Naive B cell (primary cell): ENCODE measurements at regions not wholly inside any gene's neighbourhood (a gene's known extent, or its start where the extent isn't known, plus 50 kb on each side); places are given as distances from the start of the nearest gene placed in this dataset.
"Not testable (repeated sequence)": the region's sequence is repeated elsewhere in the genome, so short reads cannot be mapped to it uniquely, and the experiment has no call there.

ENCODE experiments used
- ATAC-seq, 2 donors: fragments of 150-1000 bp; cut with Tn5 transposase; 2 replicates each; pipeline ENCODE4 v1.10.0; 2021; ENCODE audit warnings: low read depth in 2 of 2, mild to moderate bottlenecking in 2 of 2, moderate library complexity in 2 of 2
- DNase-seq: peaks from one replicate; pipeline ENCODE4 v3.0.0; 2022
- H3K27ac Mint-ChIP-seq, 6 donors: one replicate each; pipeline ENCODE4 v1.8.0; 2020 to 2022; ENCODE audit warnings: mild to moderate bottlenecking in 6 of 6, mixed read lengths in 6 of 6, moderate library complexity in 5 of 6, inconsistent platforms in 2 of 6
- H3K27me3 Mint-ChIP-seq, 3 donors: one replicate each; pipeline ENCODE4 v1.8.0; 2021 to 2022; ENCODE audit warnings: mixed read lengths in 3 of 3, mild to moderate bottlenecking in 1 of 3
- H3K36me3 Mint-ChIP-seq, 2 donors: one replicate each; pipeline ENCODE4 v1.8.0; 2020 to 2022; ENCODE audit warnings: mixed read lengths in 2 of 2, inconsistent platforms in 1 of 2, mild to moderate bottlenecking in 1 of 2
- H3K4me1 Mint-ChIP-seq, 3 donors: one replicate each; pipeline ENCODE4 v1.8.0; 2020 to 2022; ENCODE audit warnings: mixed read lengths in 3 of 3, inconsistent platforms in 1 of 3, mild to moderate bottlenecking in 1 of 3, moderate library complexity in 1 of 3
- H3K4me3 Mint-ChIP-seq, 8 donors: one replicate each; pipeline ENCODE4 v1.8.0; 2020 to 2022; ENCODE audit warnings: mild to moderate bottlenecking in 8 of 8, mixed read lengths in 8 of 8, moderate library complexity in 8 of 8, inconsistent platforms in 2 of 8
- H3K9me3 Mint-ChIP-seq, 7 donors: one replicate each; pipeline ENCODE4 v1.8.0; 2020 to 2022; ENCODE audit warnings: mixed read lengths in 7 of 7, mild to moderate bottlenecking in 5 of 7, inconsistent platforms in 2 of 7, moderate library complexity in 1 of 7

- DNase-seq (no peak), ATAC-seq (no peak)
- no peaks in the 10 kb centered on the region for H3K4me1 Mint-ChIP-seq
- no peaks in the 10 kb centered on the region for H3K36me3 Mint-ChIP-seq
- H3K4me3 Mint-ChIP-seq = no peak overlapping the region
- no peak overlapping the region for H3K27ac Mint-ChIP-seq
- peaks cover 0 to 6% (median 4%) of the 10 kb centered on the region in 3 donors for H3K27me3 Mint-ChIP-seq
- peaks cover 0 to 4% (median 0%) of the 10 kb centered on the region in 7 donors for H3K9me3 Mint-ChIP-seq
Measured at GRCh38 chr15:45862034-45862433, 227.2 kb downstream of the SQOR start.

- no peak for ATAC-seq
- H3K9me3 Mint-ChIP-seq = peaks cover 0 to 4% (median 0%) of the 10 kb centered on the region in 7 donors
- no peak overlapping the region for H3K4me3 Mint-ChIP-seq
- peaks cover 0 to 6% (median 4%) of the 10 kb centered on the region in 3 donors for H3K27me3 Mint-ChIP-seq
- H3K4me1 Mint-ChIP-seq = no peaks in the 10 kb centered on the region
- DNase-seq = no peak
- H3K36me3 Mint-ChIP-seq = no peaks in the 10 kb centered on the region
- no peak overlapping the region for H3K27ac Mint-ChIP-seq
Measured at GRCh38 chr15:45863881-45864580, 229.2 kb downstream of the SQOR start.

DNA sequence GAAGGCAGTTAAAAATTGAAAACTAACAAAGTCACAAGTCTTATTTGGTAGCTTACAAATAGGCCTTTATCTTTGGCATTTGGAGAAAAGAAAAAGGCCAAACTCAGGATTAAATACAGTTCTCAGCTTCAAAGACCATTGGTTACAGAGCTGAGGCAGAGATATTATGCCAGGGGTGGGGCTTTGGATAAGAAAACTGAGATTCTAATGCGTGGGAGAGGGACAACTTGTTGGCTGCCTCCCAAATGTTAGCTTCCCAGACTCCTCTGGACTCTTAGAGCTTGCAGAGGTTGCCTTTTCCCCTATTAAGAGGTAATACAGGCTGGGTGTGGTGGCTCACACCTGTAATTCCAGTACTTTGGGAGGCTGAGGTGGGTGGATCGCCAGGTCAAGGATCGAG is 231.8 kb downstream of the SQOR start:
- peaks cover 0 to 6% (median 4%) of the 10 kb centered on the region in 3 donors for H3K27me3 Mint-ChIP-seq
- no peak overlapping the region for H3K27ac Mint-ChIP-seq
- no peaks in the 10 kb centered on the region for H3K4me1 Mint-ChIP-seq
- H3K9me3 Mint-ChIP-seq = peaks cover under 1 to 5% (median 2%) of the 10 kb centered on the region in 7 donors
- H3K4me3 Mint-ChIP-seq = no peak overlapping the region
- no peak for ATAC-seq
- no peak for DNase-seq
- no peaks in the 10 kb centered on the region for H3K36me3 Mint-ChIP-seq

GRCh38 chr15:45867281-45867680 is 232.5 kb downstream of the SQOR start:
- Mint-ChIP-seq H3K4me3 (no peak overlapping the region), H3K4me1 (no peaks in the 10 kb centered on the region), H3K27ac (no peak overlapping the region), H3K27me3 (peaks cover 0 to 6% (median 4%) of the 10 kb centered on the region in 3 donors), H3K36me3 (peaks cover 0 to 5% of the 10 kb centered on the region in 2 donors), H3K9me3 (peaks cover 4 to 12% (median 8%) of the 10 kb centered on the region in 7 donors)
- DNase-seq (no peak), ATAC-seq (no peak)

- Mint-ChIP-seq H3K4me1 (no peaks in the 10 kb centered on the region), H3K4me3 (no peak overlapping the region), H3K27ac (no peak overlapping the region), H3K27me3 (peaks cover 0 to 6% (median 4%) of the 10 kb centered on the region in 3 donors), H3K36me3 (peaks cover 0 to 5% of the 10 kb centered on the region in 2 donors), H3K9me3 (peaks cover 5 to 19% (median 11%) of the 10 kb centered on the region in 7 donors)
- no peak for ATAC-seq
- DNase-seq = no peak
Measured at GRCh38 chr15:45868109-45868691, 233.4 kb downstream of the SQOR start.

DNA sequence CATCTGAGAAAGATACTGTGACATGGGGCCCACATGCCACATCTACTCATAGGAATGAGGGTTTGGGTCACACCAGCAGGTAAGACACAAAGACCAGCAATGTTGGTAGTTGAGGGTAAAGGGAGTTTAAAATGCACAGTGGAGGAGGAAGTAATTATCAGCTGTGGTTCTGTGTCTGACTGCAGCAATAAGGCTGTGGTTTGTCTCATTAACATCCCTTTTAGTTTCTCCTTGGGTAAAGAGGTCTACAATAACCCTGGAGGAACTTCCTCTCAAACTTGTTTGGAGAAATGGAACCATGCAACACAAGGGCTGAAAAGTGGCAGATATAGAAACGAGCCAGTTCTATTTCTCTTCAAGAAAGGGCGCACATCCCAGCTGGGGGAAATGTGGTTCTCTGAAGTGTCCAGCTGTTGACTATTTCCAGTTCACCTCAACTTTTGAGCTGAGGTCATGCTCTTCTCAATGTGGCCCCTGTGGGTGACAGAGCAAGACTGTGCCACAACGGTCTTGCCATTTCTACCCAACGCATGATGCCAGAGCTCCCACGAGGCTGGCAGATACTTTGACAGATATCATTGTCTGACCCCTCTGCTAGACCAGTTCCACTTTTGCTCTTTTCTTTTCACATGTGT is 234.3 kb downstream of the SQOR start:
- no peak for DNase-seq
- no peak for ATAC-seq
- Mint-ChIP-seq H3K27ac (no peak overlapping the region), H3K36me3 (peaks cover 0 to 5% of the 10 kb centered on the region in 2 donors), H3K27me3 (peaks cover 0 to 7% (median 5%) of the 10 kb centered on the region in 3 donors), H3K4me3 (peak overlapping the region in 1 of 8 donors; percentile 64), H3K4me1 (no peaks in the 10 kb centered on the region), H3K9me3 (peaks cover 8 to 23% (median 12%) of the 10 kb centered on the region in 7 donors)

GRCh38 chr15:45871121-45871855 is 236.5 kb downstream of the SQOR start:
- H3K27ac Mint-ChIP-seq = peak overlapping the region in 1 of 6 donors; percentile 76
- H3K4me1 Mint-ChIP-seq = no peaks in the 10 kb centered on the region
- H3K9me3 Mint-ChIP-seq = peaks cover 8 to 29% (median 15%) of the 10 kb centered on the region in 7 donors
- H3K27me3 Mint-ChIP-seq = peaks cover 0 to 8% (median 6%) of the 10 kb centered on the region in 3 donors
- ATAC-seq (no peak), DNase-seq (no peak)
- H3K4me3 Mint-ChIP-seq = no peak overlapping the region
- H3K36me3 Mint-ChIP-seq = peaks cover 0 to 5% of the 10 kb centered on the region in 2 donors

- ATAC-seq (no peak), DNase-seq (no peak)
- no peak overlapping the region for H3K4me3 Mint-ChIP-seq
- peaks cover 11 to 33% (median 18%) of the 10 kb centered on the region in 7 donors for H3K9me3 Mint-ChIP-seq
- no peaks in the 10 kb centered on the region for H3K4me1 Mint-ChIP-seq
- peaks cover 0 to 5% of the 10 kb centered on the region in 2 donors for H3K36me3 Mint-ChIP-seq
- peaks cover 0 to 8% (median 6%) of the 10 kb centered on the region in 3 donors for H3K27me3 Mint-ChIP-seq
- no peak overlapping the region for H3K27ac Mint-ChIP-seq
Measured at GRCh38 chr15:45873781-45874180, 239.0 kb downstream of the SQOR start.

DNA sequence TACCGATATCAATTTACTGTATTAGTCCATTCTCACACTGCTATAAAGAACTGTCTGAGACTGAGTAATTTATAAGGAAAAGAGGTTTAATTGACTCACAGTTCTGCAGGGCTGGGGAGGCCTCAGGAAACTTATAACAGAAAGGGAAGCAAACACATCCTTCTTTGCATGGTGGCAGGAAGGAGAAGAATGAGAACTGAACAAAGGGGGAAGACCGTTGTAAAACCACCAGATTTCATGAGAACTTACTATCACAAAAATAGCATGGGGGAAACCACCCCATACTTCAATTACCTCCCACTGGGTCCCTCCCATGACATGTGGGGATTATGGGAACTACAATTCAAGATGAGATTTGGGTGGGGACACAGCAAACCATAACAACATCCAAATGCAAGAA is 239.7 kb downstream of the SQOR start:
- not testable (repeated sequence) for H3K36me3 Mint-ChIP-seq, ATAC-seq, H3K4me3 Mint-ChIP-seq, H3K4me1 Mint-ChIP-seq, DNase-seq, H3K27me3 Mint-ChIP-seq, H3K27ac Mint-ChIP-seq
- peaks cover 11 to 33% (median 19%) of the 10 kb centered on the region in 7 donors for H3K9me3 Mint-ChIP-seq

DNA sequence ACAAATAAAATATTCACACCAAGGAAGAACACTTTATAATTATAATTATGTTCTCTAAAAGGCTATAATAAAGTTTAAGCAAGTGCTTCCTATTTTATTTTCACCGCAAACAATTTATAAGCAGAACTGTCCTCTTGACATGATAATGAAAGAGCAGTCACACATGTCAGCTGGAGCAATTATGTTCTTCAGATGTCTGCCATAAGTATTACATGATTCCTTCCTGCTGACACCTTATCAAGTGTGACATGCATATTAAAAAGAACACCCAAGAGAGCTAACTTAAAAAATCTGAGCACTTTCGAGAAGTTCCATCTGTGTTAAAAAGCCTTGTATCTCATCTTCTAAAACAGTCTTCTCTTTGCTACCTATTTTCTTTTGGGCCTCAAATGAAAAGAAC is 249.5 kb downstream of the SQOR start:
- DNase-seq = no peak
- peaks cover 2 to 17% (median 5%) of the 10 kb centered on the region in 7 donors for H3K9me3 Mint-ChIP-seq
- no peak overlapping the region for H3K4me3 Mint-ChIP-seq
- H3K27me3 Mint-ChIP-seq = no peaks in the 10 kb centered on the region
- H3K27ac Mint-ChIP-seq = no peak overlapping the region
- no peaks in the 10 kb centered on the region for H3K36me3 Mint-ChIP-seq
- no peak for ATAC-seq
- H3K4me1 Mint-ChIP-seq = no peaks in the 10 kb centered on the region

- ATAC-seq = no peak
- no peaks in the 10 kb centered on the region for H3K36me3 Mint-ChIP-seq
- no peak overlapping the region for H3K27ac Mint-ChIP-seq
- H3K27me3 Mint-ChIP-seq = no peaks in the 10 kb centered on the region
- peaks cover 2 to 18% (median 5%) of the 10 kb centered on the region in 7 donors for H3K9me3 Mint-ChIP-seq
- H3K4me1 Mint-ChIP-seq = no peaks in the 10 kb centered on the region
- no peak for DNase-seq
- no peak overlapping the region for H3K4me3 Mint-ChIP-seq
Measured at GRCh38 chr15:45884755-45885445, 250.1 kb downstream of the SQOR start.

DNA sequence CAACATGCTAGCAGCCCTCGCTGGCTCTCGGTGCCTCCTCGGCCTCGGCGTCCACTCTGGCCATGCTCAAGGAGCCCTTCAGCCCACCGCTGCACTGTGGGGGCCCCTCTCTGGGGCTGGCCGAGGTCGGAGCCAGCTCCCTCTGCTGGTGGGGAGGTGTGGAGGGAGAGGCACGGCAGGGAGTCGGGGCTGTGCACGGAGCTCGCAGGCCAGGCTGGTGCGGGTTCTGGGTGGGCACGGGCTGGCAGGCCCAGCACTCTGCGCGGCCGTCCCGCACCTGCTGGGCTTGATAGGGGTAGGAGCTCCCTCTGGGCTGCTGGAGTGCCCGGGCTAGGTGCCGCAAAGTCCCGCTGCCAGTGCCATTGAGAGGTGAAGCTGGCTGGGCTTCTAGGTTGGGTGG is 251.0 kb downstream of the SQOR start:
- H3K4me1 Mint-ChIP-seq = no peaks in the 10 kb centered on the region
- H3K9me3 Mint-ChIP-seq = peaks cover 2 to 18% (median 5%) of the 10 kb centered on the region in 7 donors
- ATAC-seq (no peak), DNase-seq (no peak)
- no peaks in the 10 kb centered on the region for H3K27me3 Mint-ChIP-seq
- H3K27ac Mint-ChIP-seq = no peak overlapping the region
- H3K36me3 Mint-ChIP-seq = no peaks in the 10 kb centered on the region
- no peak overlapping the region for H3K4me3 Mint-ChIP-seq

DNA sequence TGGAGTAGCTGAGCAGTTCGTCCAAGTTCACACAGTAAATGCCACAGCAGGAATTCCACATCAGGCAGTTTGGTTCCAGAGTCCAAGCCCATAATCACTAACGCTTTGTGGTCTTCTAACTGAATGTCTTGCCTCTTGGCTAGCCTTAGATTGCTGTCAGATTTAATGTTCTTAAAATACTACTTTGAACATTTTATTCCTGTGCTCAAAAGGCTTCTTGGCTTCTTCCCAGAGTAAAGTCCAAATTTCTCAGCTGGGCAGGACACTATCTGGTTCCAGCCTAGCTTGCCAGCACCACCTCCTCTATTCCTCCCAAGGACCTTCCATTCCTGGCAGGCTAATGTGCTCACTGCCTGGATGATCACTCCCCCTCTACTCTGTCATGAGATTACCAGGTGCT is 256.9 kb downstream of the SQOR start:
- Mint-ChIP-seq H3K9me3 (peaks cover 2 to 12% (median 5%) of the 10 kb centered on the region in 7 donors), H3K4me3 (no peak overlapping the region), H3K36me3 (no peaks in the 10 kb centered on the region), H3K27ac (no peak overlapping the region), H3K27me3 (no peaks in the 10 kb centered on the region), H3K4me1 (no peaks in the 10 kb centered on the region)
- ATAC-seq (no peak), DNase-seq (no peak)
